ENCODE measurements at regions not wholly inside any gene's neighbourhood (a gene's known extent, or its start where the extent isn't known, plus 50 kb on each side); places are given as distances from the start of the nearest gene placed in this dataset.

DNA sequence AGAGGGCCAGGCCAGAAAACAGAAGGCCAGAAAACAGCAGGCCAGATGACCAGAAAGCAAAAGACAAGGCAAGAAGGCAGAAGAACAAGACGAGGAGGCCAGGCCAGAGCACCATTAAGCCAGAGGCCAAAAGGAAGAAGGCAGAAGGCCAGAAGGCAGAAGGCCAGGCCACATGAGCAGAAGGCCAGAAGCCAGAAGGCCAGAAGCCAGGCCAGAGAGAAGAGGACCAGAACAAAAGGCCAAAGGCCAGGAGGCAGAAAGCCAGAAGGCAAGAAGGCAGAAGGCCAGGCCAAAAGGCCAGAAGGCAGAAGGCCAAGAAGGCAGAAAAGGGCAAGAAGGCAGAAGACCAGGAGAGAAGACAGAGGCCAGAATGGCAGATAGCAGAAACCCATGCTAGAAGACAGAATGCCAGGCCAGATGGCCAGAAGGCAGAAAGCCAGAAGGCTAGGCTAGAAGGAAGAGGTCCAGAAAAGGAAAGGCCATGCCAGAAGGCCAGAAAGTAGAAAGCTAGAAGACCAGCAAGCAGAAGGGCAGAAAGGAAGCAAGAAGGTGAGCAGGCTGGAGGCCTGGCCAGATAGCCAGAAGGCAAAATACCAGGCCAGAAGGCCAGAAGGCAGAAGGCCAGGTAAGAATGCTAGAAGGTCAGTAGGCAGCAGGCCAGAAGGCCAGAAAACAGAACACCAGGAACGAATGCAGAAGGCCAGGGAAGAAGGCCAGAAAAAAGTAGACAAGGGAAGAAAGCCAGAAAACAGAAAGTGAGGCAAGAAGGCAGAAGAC is 187.6 kb downstream of the TUBA3C start:
- no peak overlapping the region for H3K27ac ChIP-seq
- no peak for DNase-seq (ENCODE audit: low spot score)
- no peak overlapping the region for H3K4me3 ChIP-seq
- TF ChIP-seq, protein P1, sequence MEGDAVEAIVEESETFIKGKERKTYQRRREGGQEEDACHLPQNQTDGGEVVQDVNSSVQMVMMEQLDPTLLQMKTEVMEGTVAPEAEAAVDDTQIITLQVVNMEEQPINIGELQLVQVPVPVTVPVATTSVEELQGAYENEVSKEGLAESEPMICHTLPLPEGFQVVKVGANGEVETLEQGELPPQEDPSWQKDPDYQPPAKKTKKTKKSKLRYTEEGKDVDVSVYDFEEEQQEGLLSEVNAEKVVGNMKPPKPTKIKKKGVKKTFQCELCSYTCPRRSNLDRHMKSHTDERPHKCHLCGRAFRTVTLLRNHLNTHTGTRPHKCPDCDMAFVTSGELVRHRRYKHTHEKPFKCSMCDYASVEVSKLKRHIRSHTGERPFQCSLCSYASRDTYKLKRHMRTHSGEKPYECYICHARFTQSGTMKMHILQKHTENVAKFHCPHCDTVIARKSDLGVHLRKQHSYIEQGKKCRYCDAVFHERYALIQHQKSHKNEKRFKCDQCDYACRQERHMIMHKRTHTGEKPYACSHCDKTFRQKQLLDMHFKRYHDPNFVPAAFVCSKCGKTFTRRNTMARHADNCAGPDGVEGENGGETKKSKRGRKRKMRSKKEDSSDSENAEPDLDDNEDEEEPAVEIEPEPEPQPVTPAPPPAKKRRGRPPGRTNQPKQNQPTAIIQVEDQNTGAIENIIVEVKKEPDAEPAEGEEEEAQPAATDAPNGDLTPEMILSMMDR (IDR thresholded peaks at IDR 0.05), result no peak

DNA sequence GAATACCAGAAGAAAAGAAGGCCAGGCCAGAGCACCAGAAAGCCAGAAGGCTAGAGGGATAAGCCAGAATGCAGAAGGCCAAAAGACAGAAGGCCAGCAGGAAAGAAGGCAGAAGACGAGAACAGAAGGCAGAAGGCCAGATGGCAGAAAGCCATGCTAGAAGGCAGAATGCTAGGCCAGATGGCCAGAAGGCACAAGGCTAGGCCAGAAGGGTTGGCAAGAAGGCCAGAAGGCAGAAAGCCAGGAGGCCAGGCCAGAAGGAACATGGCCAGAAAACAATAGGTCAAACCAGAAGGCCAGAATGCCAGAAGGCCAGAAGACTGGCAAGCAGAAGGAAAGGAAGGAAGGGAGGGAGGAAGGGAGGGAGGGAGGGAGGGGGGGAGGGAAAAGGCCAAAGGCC is 188.8 kb downstream of the TUBA3C start:
- Histone ChIP-seq H3K27ac (no peak overlapping the region), H3K4me3 (no peak overlapping the region)
- TF ChIP-seq, protein P1 (IDR thresholded peaks at IDR 0.05), result no peak
- DNase-seq (ENCODE audit: low spot score), result no peak

DNA sequence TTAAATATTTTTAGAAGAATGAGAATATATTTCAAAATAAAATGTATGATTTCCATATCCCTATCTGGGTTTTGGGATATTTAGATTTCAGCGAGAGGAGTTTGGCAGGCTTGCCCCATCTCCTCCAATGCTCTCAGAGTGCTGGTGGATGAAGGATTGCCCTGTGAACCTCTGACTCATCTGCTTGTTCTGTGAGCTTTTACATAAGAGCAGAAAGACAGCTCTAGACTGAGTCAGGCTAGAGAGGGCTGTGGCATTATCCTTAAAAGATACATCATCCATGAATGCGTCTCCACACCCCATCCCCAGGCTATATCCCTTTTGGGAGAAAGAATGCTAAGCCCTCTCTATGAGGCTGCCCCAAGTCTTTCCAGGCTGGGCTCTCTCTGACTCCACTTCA is 190.6 kb downstream of the TUBA3C start:
- no peak for DNase-seq (ENCODE audit: low spot score)

DNA sequence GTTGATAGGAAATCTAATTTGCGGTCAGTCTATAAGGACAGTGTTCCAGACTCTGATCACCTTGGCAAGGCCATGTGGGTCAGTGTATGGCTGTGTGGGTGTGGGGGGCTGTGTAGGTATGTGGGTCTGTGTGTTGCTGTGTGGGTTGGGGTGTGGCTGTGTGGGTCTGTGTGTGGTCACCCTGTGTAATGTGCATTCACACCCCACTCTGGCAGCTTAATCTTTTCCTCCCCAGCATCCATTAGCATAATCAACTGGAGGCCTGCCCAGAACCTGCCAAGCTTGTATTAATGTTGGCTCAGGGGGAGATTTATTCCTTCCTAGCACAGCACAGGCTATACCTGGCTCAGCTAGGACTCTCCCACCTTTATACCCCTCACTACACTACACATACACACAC is 203.2 kb downstream of the TUBA3C start:
- Histone ChIP-seq H3K4me3 (no peak overlapping the region), H3K27ac (no peak overlapping the region)
- TF ChIP-seq, protein P1 (IDR thresholded peaks at IDR 0.05), result no peak
- no peak for DNase-seq (ENCODE audit: low spot score)

More for the DNA sequence above, 190.6 kb downstream of the TUBA3C start:
- Histone ChIP-seq H3K27ac (no peak overlapping the region), H3K4me3 (no peak overlapping the region)
- TF ChIP-seq, protein P1 (IDR thresholded peaks at IDR 0.05), result no peak

DNA sequence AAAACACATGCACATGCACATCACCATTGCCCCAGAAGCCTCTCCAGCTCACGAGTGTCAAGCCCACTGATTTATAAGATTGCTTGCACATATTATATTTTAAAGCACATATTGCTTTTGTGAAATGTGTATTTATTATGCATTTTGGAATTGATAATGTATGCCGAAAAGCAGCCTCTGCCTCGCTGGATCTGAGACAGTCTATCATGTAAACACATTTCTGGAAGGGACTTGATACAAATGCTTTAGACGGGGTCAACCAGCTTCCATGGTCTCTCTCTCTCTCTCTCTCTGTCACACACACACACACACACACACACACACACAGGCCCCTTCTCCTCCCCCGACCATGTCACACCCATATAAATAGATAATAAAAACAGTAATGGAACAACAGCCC is 203.8 kb downstream of the TUBA3C start:
- TF ChIP-seq, protein P1 (IDR thresholded peaks at IDR 0.05), result no peak
- no peak for DNase-seq (ENCODE audit: low spot score)
- H3K27ac ChIP-seq, result no peak overlapping the region
- no peak overlapping the region for H3K4me3 ChIP-seq

DNA sequence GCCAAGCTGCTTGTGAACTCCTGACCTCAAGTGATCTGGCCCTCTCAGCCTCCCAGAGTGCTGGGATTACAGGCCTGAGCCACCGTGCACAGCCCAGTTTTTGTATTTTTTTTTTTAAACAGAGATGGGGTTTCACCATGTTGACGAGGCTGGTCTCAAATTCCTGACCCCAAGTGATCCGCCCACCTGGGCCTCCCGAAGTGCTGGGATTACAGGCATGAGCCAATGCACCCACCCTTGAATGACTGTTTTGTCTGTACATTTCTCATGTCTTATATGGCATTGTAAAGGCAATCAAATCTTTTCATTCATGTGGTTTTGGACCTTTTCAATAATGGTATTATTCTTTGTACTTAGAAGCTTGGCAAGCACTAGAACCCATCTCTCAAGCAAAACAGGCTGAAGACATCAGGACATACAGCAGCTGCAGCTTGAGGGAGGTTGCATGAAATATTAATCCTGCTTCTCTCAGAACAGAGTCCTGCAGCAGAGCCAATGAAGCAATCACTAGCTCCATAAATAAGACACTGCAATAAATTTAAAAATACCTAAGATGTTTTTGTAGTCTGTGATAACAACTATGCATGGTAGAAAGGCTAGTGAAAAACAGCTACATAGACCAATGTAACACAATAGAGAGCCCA is 209.9 kb downstream of the TUBA3C start:
- TF ChIP-seq, protein P1 (IDR thresholded peaks at IDR 0.05), result no peak
- no peak for DNase-seq (ENCODE audit: low spot score)
- no peak overlapping the region for H3K4me3 ChIP-seq
- H3K27ac ChIP-seq, result no peak overlapping the region

Data from coronary artery (tissue), 2 donors.